HEK293 (cell line): ENCODE measurements at regions not wholly inside any gene's neighbourhood (a gene's known extent, or its start where the extent isn't known, plus 50 kb on each side); places are given as distances from the start of the nearest gene placed in this dataset.

ENCODE experiments used
- CTCF ChIA-PET: fragments of 350-600 bp; formaldehyde crosslinking; extraction: SDS; loops from one replicate; lab custom pipeline; 2021; ENCODE audit warnings: antibody characterized with exemption; lab: Yijun Ruan, JAX
- POLR2A ChIA-PET: fragments of 300-600 bp; formaldehyde crosslinking; extraction: SDS; loops from one replicate; lab custom pipeline; 2020; ENCODE audit warnings: antibody characterized with exemption, inconsistent platforms; lab: Yijun Ruan, JAX
- H3K27ac ChIP-seq: fragments of 200-500 bp; sonication (Bioruptor generic); 2 replicates; pipeline ENCODE4 v1.5.1; 2014; ENCODE audit warnings: low read depth, low read length, control low read depth, inconsistent platforms; ENCODE audit errors: extremely low read depth
- H3K36me3 ChIP-seq, 2 experiments: fragments of 200-500 bp in 1 of 2; sonication (Bioruptor generic) in 1 of 2; 1 replicate in 1 of 2; 2 replicates in 1 of 2; pipeline ENCODE4 v1.5.1; 2014 to 2017; ENCODE audit warnings: inconsistent platforms in 2 of 2, low read length in 2 of 2; ENCODE audit not compliant: control insufficient read depth in 2 of 2, insufficient read depth in 1 of 2
- H3K4me1 ChIP-seq: fragments of 200-500 bp; sonication (Bioruptor generic); 2 replicates; pipeline ENCODE4 v1.5.1; 2014; ENCODE audit warnings: mild to moderate bottlenecking, low read length, inconsistent platforms; ENCODE audit not compliant: control insufficient read depth, insufficient read depth
- H3K4me3 ChIP-seq: 2 replicates; pipeline ENCODE4 v1.5.1; 2011; ENCODE audit warnings: low read depth, mild to moderate bottlenecking, control low read depth, low read length, moderate library complexity
- H3K9me3 ChIP-seq: fragments of 200-500 bp; sonication (Bioruptor generic); 2 replicates; pipeline ENCODE4 v1.5.1; 2014; ENCODE audit warnings: low read depth, low read length, inconsistent platforms; ENCODE audit not compliant: control insufficient read depth, insufficient read depth
- ATF2 ChIP-seq: fragments of 450-650 bp; formaldehyde crosslinking; IDR thresholded peaks from 2 replicates; pipeline ENCODE4 v1.5.1; 2016; ENCODE audit warnings: missing biosample characterization, missing genetic modification characterization, low read depth
- GFI1B ChIP-seq: fragments of 450-650 bp; formaldehyde crosslinking; IDR thresholded peaks from 2 replicates; pipeline ENCODE4 v1.5.1; 2016; ENCODE audit warnings: missing biosample characterization, missing genetic modification characterization
- HOXA7 ChIP-seq: sonication (generic); formaldehyde crosslinking; IDR thresholded peaks from 2 replicates; pipeline ENCODE4 v1.8.1; 2022; ENCODE audit warnings: missing genetic modification reagents, borderline replicate concordance
- KLF1 ChIP-seq: fragments of 450-650 bp; formaldehyde crosslinking; IDR thresholded peaks from 2 replicates; pipeline ENCODE4 v1.5.1; 2016; ENCODE audit warnings: missing biosample characterization, missing genetic modification characterization
- MZF1 ChIP-seq: fragments of 450-650 bp; formaldehyde crosslinking; IDR thresholded peaks from 2 replicates; pipeline ENCODE4 v1.5.1; 2017; ENCODE audit warnings: missing biosample characterization, missing genetic modification characterization, borderline replicate concordance
- PRDM2 ChIP-seq: fragments of 450-650 bp; formaldehyde crosslinking; IDR thresholded peaks from 2 replicates; pipeline ENCODE4 v1.5.1; 2016; ENCODE audit warnings: missing biosample characterization, missing genetic modification characterization, borderline replicate concordance
- RBAK ChIP-seq: fragments of 450-650 bp; formaldehyde crosslinking; IDR thresholded peaks from 2 replicates; pipeline ENCODE4 v1.5.1; 2016; ENCODE audit warnings: missing biosample characterization, missing genetic modification characterization
- TRIM28 ChIP-seq: IDR thresholded peaks from 2 replicates; pipeline ENCODE4 v1.6.1; 2011; ENCODE audit warnings: low read length, control low read depth, borderline replicate concordance
- YY1 ChIP-seq: fragments of 450-650 bp; formaldehyde crosslinking; IDR thresholded peaks from 2 replicates; pipeline ENCODE4 v1.5.1; 2018; ENCODE audit warnings: missing biosample characterization, missing genetic modification characterization
- ZFP41 ChIP-seq: fragments of 450-650 bp; formaldehyde crosslinking; IDR thresholded peaks from 2 replicates; pipeline ENCODE4 v1.5.1; 2016; ENCODE audit warnings: missing biosample characterization, missing genetic modification characterization, borderline replicate concordance
- ZNF146 ChIP-seq: fragments of 450-650 bp; formaldehyde crosslinking; IDR thresholded peaks from 2 replicates; pipeline ENCODE4 v1.5.1; 2016; ENCODE audit warnings: missing biosample characterization, missing genetic modification characterization
- ZNF302 ChIP-seq: fragments of 450-650 bp; formaldehyde crosslinking; IDR thresholded peaks from 2 replicates; pipeline ENCODE4 v1.5.1; 2016; ENCODE audit warnings: missing biosample characterization, missing genetic modification characterization, low read depth
- ZNF449 ChIP-seq: fragments of 450-650 bp; formaldehyde crosslinking; IDR thresholded peaks from 2 replicates; pipeline ENCODE4 v1.5.1; 2017; ENCODE audit warnings: missing biosample characterization, mild to moderate bottlenecking, missing genetic modification characterization, moderate library complexity
- ZNF510 ChIP-seq: fragments of 450-650 bp; formaldehyde crosslinking; IDR thresholded peaks from 2 replicates; pipeline ENCODE4 v1.5.1; 2018; ENCODE audit warnings: mild to moderate bottlenecking, missing genetic modification characterization, missing biosample characterization; ENCODE audit not compliant: insufficient replicate concordance
- ZNF514 ChIP-seq: fragments of 450-650 bp; formaldehyde crosslinking; IDR thresholded peaks from 2 replicates; pipeline ENCODE4 v1.5.1; 2016; ENCODE audit warnings: missing biosample characterization, missing genetic modification characterization
- ZNF561 ChIP-seq: fragments of 450-650 bp; IDR thresholded peaks from 2 replicates; pipeline ENCODE4 v1.5.1; 2018; ENCODE audit warnings: missing biosample characterization, missing genetic modification characterization, borderline replicate concordance
- ZNF660 ChIP-seq: fragments of 450-650 bp; IDR thresholded peaks from 2 replicates; pipeline ENCODE4 v1.5.1; 2018; ENCODE audit warnings: missing biosample characterization, mild to moderate bottlenecking, missing genetic modification characterization
- ZNF677 ChIP-seq: fragments of 450-650 bp; IDR thresholded peaks from 2 replicates; pipeline ENCODE4 v1.5.0; 2018; ENCODE audit warnings: missing biosample characterization, mild to moderate bottlenecking, missing genetic modification characterization, moderate library complexity
- ZNF701 ChIP-seq: fragments of 450-650 bp; formaldehyde crosslinking; IDR thresholded peaks from 2 replicates; pipeline ENCODE4 v1.5.1; 2016; ENCODE audit warnings: missing biosample characterization, missing genetic modification characterization
- ZNF776 ChIP-seq: fragments of 450-650 bp; formaldehyde crosslinking; IDR thresholded peaks from 2 replicates; pipeline ENCODE4 v1.5.0; 2017; ENCODE audit warnings: missing biosample characterization, missing genetic modification characterization, borderline replicate concordance
- ZNF830 ChIP-seq: fragments of 450-650 bp; IDR thresholded peaks from 2 replicates; pipeline ENCODE4 v1.5.0; 2018; ENCODE audit warnings: missing biosample characterization, missing genetic modification characterization, low read depth, mild to moderate bottlenecking, moderate library complexity

- ChIA-PET POLR2A (no interaction called here), CTCF (no interaction called here)
- H3K9me3 ChIP-seq, result no peaks in the 10 kb centered on the region
- no peak overlapping the region for H3K4me3 ChIP-seq
- H3K36me3 ChIP-seq, result no peaks in the 10 kb centered on the region
- H3K4me1 ChIP-seq, result no peaks in the 10 kb centered on the region
- TF ChIP-seq ATF2 (tag by site-specific recombination) (no peak), HOXA7 (CRISPR knock-in tag) (no peak), ZNF449 (no peak), ZNF302 (no peak), ZNF561 (tag by site-specific recombination) (no peak), ZNF830 (tag by site-specific recombination) (no peak), GFI1B (no peak), ZFP41 (tag by site-specific recombination) (no peak), ZNF660 (no peak), PRDM2 (no peak)
- H3K27ac ChIP-seq, result no peak overlapping the region
These were observed 429.1 kb upstream of the PKDCC start for GRCh38 chr2:41618754-41619153.

GRCh38 chr2:41621095-41621494 is 426.7 kb upstream of the PKDCC start:
- TF ChIP-seq RBAK (tag by site-specific recombination) (no peak), TRIM28 (no peak), ZNF677 (tag by site-specific recombination) (no peak)
- TF ChIP-seq, all 188 proteins: peak for 0
- no peak overlapping the region for H3K4me3 ChIP-seq
- no peak overlapping the region for H3K27ac ChIP-seq
- no peaks in the 10 kb centered on the region for H3K36me3 ChIP-seq
- ChIA-PET CTCF (no interaction called here), POLR2A (no interaction called here)
- no peaks in the 10 kb centered on the region for H3K9me3 ChIP-seq
- no peaks in the 10 kb centered on the region for H3K4me1 ChIP-seq

GRCh38 chr2:41621563-41621962 is 426.3 kb upstream of the PKDCC start:
- POLR2A ChIA-PET, result no interaction called here
- no peak for TF ChIP-seq YY1
- no peak for TF ChIP-seq KLF1 (tag by site-specific recombination)
- TF ChIP-seq MZF1 (tag by site-specific recombination), result no peak
- TF ChIP-seq ATF2 (tag by site-specific recombination), result no peak
- no peak for TF ChIP-seq ZNF510 (tag by site-specific recombination)
- TF ChIP-seq ZNF701 (tag by site-specific recombination), result no peak
- TF ChIP-seq ZNF449, result no peak
- no peak for TF ChIP-seq ZNF514 (tag by site-specific recombination)
- TF ChIP-seq ZNF776 (tag by site-specific recombination), result no peak
- no peak for TF ChIP-seq ZNF146 (tag by site-specific recombination)

More at GRCh38 chr2:41621563-41621962, 426.3 kb upstream of the PKDCC start:
- no peak overlapping the region for H3K27ac ChIP-seq
- H3K4me3 ChIP-seq, result no peak overlapping the region
- no peaks in the 10 kb centered on the region for H3K4me1 ChIP-seq
- CTCF ChIA-PET, result interaction anchor here (1.3 kb wide), 1 partner anchor 77 kb away, joined by 3 read pairs; no protein-coding TSS in a partner anchor
- H3K9me3 ChIP-seq, result no peaks in the 10 kb centered on the region
- H3K36me3 ChIP-seq, result no peaks in the 10 kb centered on the region
